H9 (cell line): ENCODE measurements at regions not wholly inside any gene's neighbourhood (a gene's known extent, or its start where the extent isn't known, plus 50 kb on each side); places are given as distances from the start of the nearest gene placed in this dataset.

Experiments
- DNase-seq: peaks from one replicate; pipeline ENCODE4 v3.0.0-alpha.2; 2017
- H2AFZ ChIP-seq: one replicate; pipeline ENCODE4 v1.6.1; 2013; ENCODE audit warnings: mild to moderate bottlenecking, low read length, control low read depth, moderate library complexity
- H2AK5ac ChIP-seq: 2 replicates; pipeline ENCODE4 v1.6.1; 2013; ENCODE audit warnings: low read length, control low read depth, mixed read lengths; ENCODE audit not compliant: insufficient read length
- H2BK120ac ChIP-seq: one replicate; pipeline ENCODE4 v1.6.1; 2013; ENCODE audit warnings: low read depth, mild to moderate bottlenecking, low read length, control low read depth, inconsistent platforms; ENCODE audit not compliant: poor library complexity, severe bottlenecking
- H2BK12ac ChIP-seq: 2 replicates; pipeline ENCODE4 v1.6.1; 2013; ENCODE audit warnings: low read length, control low read depth, mixed read lengths, low read depth; ENCODE audit not compliant: insufficient read length
- H2BK15ac ChIP-seq: 2 replicates; pipeline ENCODE4 v1.6.1; 2013; ENCODE audit warnings: low read depth, low read length, control low read depth
- H2BK20ac ChIP-seq: one replicate; pipeline ENCODE4 v1.6.1; 2013; ENCODE audit warnings: low read depth, mild to moderate bottlenecking, low read length, control low read depth, inconsistent platforms; ENCODE audit not compliant: poor library complexity, severe bottlenecking
- H2BK5ac ChIP-seq: 2 replicates; pipeline ENCODE4 v1.6.1; 2013; ENCODE audit warnings: low read length, control low read depth, mixed read lengths; ENCODE audit not compliant: insufficient read length
- H3K14ac ChIP-seq: 2 replicates; pipeline ENCODE4 v1.6.1; 2013; ENCODE audit warnings: low read length, control low read depth; ENCODE audit not compliant: insufficient read depth
- H3K18ac ChIP-seq: 2 replicates; pipeline ENCODE4 v1.6.1; 2013; ENCODE audit warnings: low read depth, mild to moderate bottlenecking, mixed read lengths, low read length, control low read depth; ENCODE audit not compliant: insufficient read length
- H3K23ac ChIP-seq: 2 replicates; pipeline ENCODE4 v1.6.1; 2013; ENCODE audit warnings: low read length, control low read depth, mixed read lengths, low read depth; ENCODE audit not compliant: insufficient read length
- H3K23me2 ChIP-seq: 2 replicates; pipeline ENCODE4 v1.6.1; 2013; ENCODE audit warnings: low read depth, mild to moderate bottlenecking, mixed read lengths, low read length, control low read depth; ENCODE audit not compliant: insufficient read length, poor library complexity, severe bottlenecking
- H3K27ac ChIP-seq: 2 replicates; pipeline ENCODE4 v1.5.1; 2013; ENCODE audit warnings: low read length, control low read depth, mixed read lengths, low read depth; ENCODE audit not compliant: insufficient read length
- H3K27me3 ChIP-seq: 2 replicates; pipeline ENCODE4 v1.6.1; 2013; ENCODE audit warnings: low read length, control low read depth, inconsistent platforms; ENCODE audit not compliant: insufficient read depth
- H3K4ac ChIP-seq: 2 replicates; pipeline ENCODE4 v1.6.1; 2013; ENCODE audit warnings: low read depth, mild to moderate bottlenecking, control low read depth, inconsistent platforms, low read length, moderate library complexity
- H3K4me1 ChIP-seq: 2 replicates; pipeline ENCODE4 v1.6.1; 2013; ENCODE audit warnings: low read length, control low read depth, inconsistent platforms; ENCODE audit not compliant: insufficient read depth
- H3K4me2 ChIP-seq: 2 replicates; pipeline ENCODE4 v1.6.1; 2013; ENCODE audit warnings: low read length, control low read depth, mixed read lengths; ENCODE audit not compliant: insufficient read length, insufficient read depth
- H3K56ac ChIP-seq: 2 replicates; pipeline ENCODE4 v1.6.1; 2013; ENCODE audit warnings: low read depth, mild to moderate bottlenecking, mixed read lengths, low read length, control low read depth; ENCODE audit not compliant: insufficient read length
- H3K79me1 ChIP-seq: 2 replicates; pipeline ENCODE4 v1.6.1; 2013; ENCODE audit warnings: low read depth, mild to moderate bottlenecking, moderate library complexity, low read length, control low read depth, inconsistent platforms; ENCODE audit not compliant: insufficient read depth, poor library complexity, severe bottlenecking
- H3K79me2 ChIP-seq: 2 replicates; pipeline ENCODE4 v1.6.1; 2013; ENCODE audit warnings: low read length, control low read depth, inconsistent platforms; ENCODE audit not compliant: insufficient read depth
- H3K9ac ChIP-seq: 2 replicates; pipeline ENCODE4 v1.6.1; 2013; ENCODE audit warnings: low read length, control low read depth, mixed read lengths; ENCODE audit not compliant: insufficient read length; ENCODE audit errors: extremely low read depth
- H3K9me3 ChIP-seq: one replicate; pipeline ENCODE4 v1.6.1; 2013; ENCODE audit warnings: low read depth, low read length, inconsistent platforms; ENCODE audit not compliant: control insufficient read depth
- H3T11ph ChIP-seq: one replicate; pipeline ENCODE4 v1.6.1; 2013; ENCODE audit warnings: mild to moderate bottlenecking, low read length, control low read depth, inconsistent platforms
- H4K20me1 ChIP-seq: one replicate; pipeline ENCODE4 v1.6.1; 2013; ENCODE audit not compliant: control insufficient read depth, insufficient read length, insufficient read depth
- H4K5ac ChIP-seq: 2 replicates; pipeline ENCODE4 v1.6.1; 2013; ENCODE audit warnings: low read depth, mild to moderate bottlenecking, mixed read lengths, low read length, control low read depth; ENCODE audit not compliant: insufficient read length
- H4K8ac ChIP-seq: replicated peaks from 2 replicates; pipeline ENCODE4 v1.6.1; 2013; ENCODE audit warnings: low read length, control low read depth, mixed read lengths, low read depth; ENCODE audit not compliant: insufficient read length
- H4K91ac ChIP-seq: 2 replicates; pipeline ENCODE4 v1.6.1; 2013; ENCODE audit warnings: low read depth, mild to moderate bottlenecking, moderate library complexity, mixed read lengths, low read length, control low read depth; ENCODE audit not compliant: insufficient read length
- H3K27ac Mint-ChIP-seq, 3 experiments: 2 replicates in 2 of 3; 3 replicates in 1 of 3; pipeline ENCODE4 v1.8.0; 2020 to 2021; ENCODE audit warnings: mixed read lengths in 3 of 3, mild to moderate bottlenecking in 1 of 3, moderate library complexity in 1 of 3
- H3K27me3 Mint-ChIP-seq: 2 replicates; pipeline ENCODE4 v1.8.0; 2021; ENCODE audit warnings: low read depth, mild to moderate bottlenecking, moderate library complexity, mixed read lengths
- H3K36me3 Mint-ChIP-seq, 3 experiments: 2 replicates in 2 of 3; 3 replicates in 1 of 3; pipeline ENCODE4 v1.8.0; 2020 to 2021; ENCODE audit warnings: low read depth in 3 of 3, mixed read lengths in 3 of 3; ENCODE audit not compliant: insufficient read depth in 1 of 3
- H3K4me1 Mint-ChIP-seq, 2 experiments: 2 replicates each; pipeline ENCODE4 v1.8.0; 2020; ENCODE audit warnings: mixed read lengths in 2 of 2
- H3K4me3 Mint-ChIP-seq, 2 experiments: 2 replicates in 1 of 2; 3 replicates in 1 of 2; pipeline ENCODE4 v1.8.0; 2020 to 2021; ENCODE audit warnings: mild to moderate bottlenecking in 2 of 2, mixed read lengths in 2 of 2, moderate library complexity in 1 of 2
- H3K9me3 Mint-ChIP-seq, 2 experiments: 2 replicates in 1 of 2; 3 replicates in 1 of 2; pipeline ENCODE4 v1.8.0; 2020; ENCODE audit warnings: mild to moderate bottlenecking in 2 of 2, mixed read lengths in 2 of 2, moderate library complexity in 1 of 2
- TF ChIP-seq, protein P1 (sequence below): fragments of 200-600 bp; sonication (generic); conservative IDR thresholded peaks from 3 replicates; pipeline ENCODE4 v1.8.0; 2021; ENCODE audit warnings: antibody characterized with exemption, mild to moderate bottlenecking

DNA sequence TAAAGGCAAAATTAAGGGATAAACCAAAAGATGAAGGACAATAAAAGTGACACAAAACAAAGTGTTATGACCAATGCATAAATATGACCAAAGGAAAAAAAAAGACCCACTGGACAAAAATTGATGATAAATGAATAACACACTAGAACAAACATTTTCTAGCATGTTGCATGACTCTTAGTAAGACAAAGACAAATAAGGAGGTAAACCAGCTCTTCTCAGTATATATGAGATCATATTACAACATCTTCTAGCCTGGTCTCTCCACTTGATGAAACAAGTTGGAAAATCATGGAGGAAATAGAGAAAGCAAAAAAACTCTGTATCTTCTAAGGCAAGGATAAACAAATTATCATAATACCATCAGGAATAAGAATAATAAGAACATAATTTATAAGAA, 163.9 kb upstream of the GBE1 start:
- H3K27me3 ChIP-seq = no peaks in the 10 kb centered on the region
- no peak overlapping the region for H3K4me3 Mint-ChIP-seq
- no peak overlapping the region for H3K23ac ChIP-seq
- H2BK5ac ChIP-seq = no peak overlapping the region
- no peaks in the 10 kb centered on the region for H4K20me1 ChIP-seq
- TF ChIP-seq, protein P1, sequence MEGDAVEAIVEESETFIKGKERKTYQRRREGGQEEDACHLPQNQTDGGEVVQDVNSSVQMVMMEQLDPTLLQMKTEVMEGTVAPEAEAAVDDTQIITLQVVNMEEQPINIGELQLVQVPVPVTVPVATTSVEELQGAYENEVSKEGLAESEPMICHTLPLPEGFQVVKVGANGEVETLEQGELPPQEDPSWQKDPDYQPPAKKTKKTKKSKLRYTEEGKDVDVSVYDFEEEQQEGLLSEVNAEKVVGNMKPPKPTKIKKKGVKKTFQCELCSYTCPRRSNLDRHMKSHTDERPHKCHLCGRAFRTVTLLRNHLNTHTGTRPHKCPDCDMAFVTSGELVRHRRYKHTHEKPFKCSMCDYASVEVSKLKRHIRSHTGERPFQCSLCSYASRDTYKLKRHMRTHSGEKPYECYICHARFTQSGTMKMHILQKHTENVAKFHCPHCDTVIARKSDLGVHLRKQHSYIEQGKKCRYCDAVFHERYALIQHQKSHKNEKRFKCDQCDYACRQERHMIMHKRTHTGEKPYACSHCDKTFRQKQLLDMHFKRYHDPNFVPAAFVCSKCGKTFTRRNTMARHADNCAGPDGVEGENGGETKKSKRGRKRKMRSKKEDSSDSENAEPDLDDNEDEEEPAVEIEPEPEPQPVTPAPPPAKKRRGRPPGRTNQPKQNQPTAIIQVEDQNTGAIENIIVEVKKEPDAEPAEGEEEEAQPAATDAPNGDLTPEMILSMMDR = no peak
- H2BK20ac ChIP-seq = no peak overlapping the region
- H3K18ac ChIP-seq = no peak overlapping the region
- no peaks in the 10 kb centered on the region for H3K4me1 ChIP-seq
- no peak overlapping the region for H3K56ac ChIP-seq
- H3K4me2 ChIP-seq = no peak overlapping the region
- no peak overlapping the region for H4K8ac ChIP-seq
- no peaks in the 10 kb centered on the region for H3K23me2 ChIP-seq
- H3K14ac ChIP-seq = no peak overlapping the region
- no peak overlapping the region for H4K91ac ChIP-seq
- H2BK15ac ChIP-seq = no peak overlapping the region
- no peak overlapping the region for H3K4ac ChIP-seq
- H3K4me1 Mint-ChIP-seq = no peaks in the 10 kb centered on the region
- no peak for DNase-seq
- H3K27me3 Mint-ChIP-seq = no peaks in the 10 kb centered on the region
- H3K79me1 ChIP-seq = no peaks in the 10 kb centered on the region
- H2AK5ac ChIP-seq = no peak overlapping the region
- H3K9me3 Mint-ChIP-seq = no peaks in the 10 kb centered on the region; a peak in 2 of 5 replicates
- no peak overlapping the region for H2BK120ac ChIP-seq
- H2BK12ac ChIP-seq = no peak overlapping the region
- no peaks in the 10 kb centered on the region for H3K79me2 ChIP-seq
- no peak overlapping the region for H3K27ac ChIP-seq
- H3T11ph ChIP-seq = no peak overlapping the region
- H3K9me3 ChIP-seq = no peaks in the 10 kb centered on the region
- H3K27ac Mint-ChIP-seq = no peak overlapping the region
- peaks cover 0 to 2% (median 0%) of the 10 kb centered on the region in 3 experiments; a peak in 2 of 7 replicates for H3K36me3 Mint-ChIP-seq
- H4K5ac ChIP-seq = no peak overlapping the region
- no peak overlapping the region for H3K9ac ChIP-seq
- no peak overlapping the region for H2AFZ ChIP-seq
